HFF-Myc (cell line): ENCODE measurements at regions not wholly inside any gene's neighbourhood (a gene's known extent, or its start where the extent isn't known, plus 50 kb on each side); places are given as distances from the start of the nearest gene placed in this dataset.

Source experiments
- DNase-seq: peaks from one replicate; pipeline ENCODE4 v3.0.0-alpha.2; 2011; ENCODE audit warnings: low read depth; ENCODE audit errors: extremely low read depth
- H3K4me3 ChIP-seq: replicated peaks from 2 replicates; pipeline ENCODE4 v1.5.1; 2011; ENCODE audit warnings: low read depth, mild to moderate bottlenecking, control low read depth, low read length
- TF ChIP-seq, protein P1 (sequence below): IDR thresholded peaks from 2 replicates; pipeline ENCODE4 v1.5.1; 2012; ENCODE audit warnings: mild to moderate bottlenecking, low read depth, low read length, control low read depth; ENCODE audit errors: missing control alignments

DNA sequence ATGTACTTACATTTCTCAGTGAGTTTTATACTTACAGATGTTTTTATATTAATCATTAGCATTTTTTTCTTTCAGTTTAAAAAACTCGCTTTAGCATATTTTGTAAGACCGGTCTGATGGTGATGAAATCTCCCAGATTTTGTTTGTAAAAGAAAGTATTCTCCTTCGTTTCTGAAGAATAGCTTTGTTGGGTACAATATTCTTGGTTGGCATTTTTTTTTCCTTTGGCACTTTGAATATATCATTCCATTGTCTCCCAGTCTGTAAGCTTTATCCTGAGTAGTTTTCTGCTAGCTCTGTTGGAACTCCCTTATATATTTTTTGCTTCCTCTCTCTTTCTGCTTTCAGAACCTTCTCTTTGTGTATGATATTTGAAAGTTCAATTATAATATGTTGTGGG, 412.6 kb downstream of the RASEF start:
- no peak for DNase-seq
- H3K4me3 ChIP-seq = no peak overlapping the region
- TF ChIP-seq, protein P1, sequence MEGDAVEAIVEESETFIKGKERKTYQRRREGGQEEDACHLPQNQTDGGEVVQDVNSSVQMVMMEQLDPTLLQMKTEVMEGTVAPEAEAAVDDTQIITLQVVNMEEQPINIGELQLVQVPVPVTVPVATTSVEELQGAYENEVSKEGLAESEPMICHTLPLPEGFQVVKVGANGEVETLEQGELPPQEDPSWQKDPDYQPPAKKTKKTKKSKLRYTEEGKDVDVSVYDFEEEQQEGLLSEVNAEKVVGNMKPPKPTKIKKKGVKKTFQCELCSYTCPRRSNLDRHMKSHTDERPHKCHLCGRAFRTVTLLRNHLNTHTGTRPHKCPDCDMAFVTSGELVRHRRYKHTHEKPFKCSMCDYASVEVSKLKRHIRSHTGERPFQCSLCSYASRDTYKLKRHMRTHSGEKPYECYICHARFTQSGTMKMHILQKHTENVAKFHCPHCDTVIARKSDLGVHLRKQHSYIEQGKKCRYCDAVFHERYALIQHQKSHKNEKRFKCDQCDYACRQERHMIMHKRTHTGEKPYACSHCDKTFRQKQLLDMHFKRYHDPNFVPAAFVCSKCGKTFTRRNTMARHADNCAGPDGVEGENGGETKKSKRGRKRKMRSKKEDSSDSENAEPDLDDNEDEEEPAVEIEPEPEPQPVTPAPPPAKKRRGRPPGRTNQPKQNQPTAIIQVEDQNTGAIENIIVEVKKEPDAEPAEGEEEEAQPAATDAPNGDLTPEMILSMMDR = no peak

DNA sequence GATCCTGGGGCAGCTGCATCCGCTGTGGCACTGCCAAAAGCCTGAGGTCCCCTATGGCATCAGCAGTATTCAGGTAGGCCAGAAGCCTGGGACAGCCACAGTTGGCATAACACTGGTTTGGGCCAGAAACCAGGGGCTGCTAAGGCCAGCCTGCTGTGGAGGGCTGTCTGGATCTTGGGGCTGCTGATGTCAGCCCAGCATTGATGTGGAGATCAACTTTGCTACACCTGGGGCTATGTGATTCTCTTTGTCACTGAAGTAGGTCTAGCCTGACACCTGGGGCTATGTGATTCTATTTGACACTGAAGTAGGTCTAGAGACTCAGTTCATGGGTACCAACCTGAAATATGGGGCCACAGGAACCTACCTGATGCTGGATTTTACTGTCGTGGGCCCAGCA, 411.5 kb downstream of the RASEF start:
- TF ChIP-seq, protein P1 = no peak
- H3K4me3 ChIP-seq = no peak overlapping the region
- no peak for DNase-seq

DNA sequence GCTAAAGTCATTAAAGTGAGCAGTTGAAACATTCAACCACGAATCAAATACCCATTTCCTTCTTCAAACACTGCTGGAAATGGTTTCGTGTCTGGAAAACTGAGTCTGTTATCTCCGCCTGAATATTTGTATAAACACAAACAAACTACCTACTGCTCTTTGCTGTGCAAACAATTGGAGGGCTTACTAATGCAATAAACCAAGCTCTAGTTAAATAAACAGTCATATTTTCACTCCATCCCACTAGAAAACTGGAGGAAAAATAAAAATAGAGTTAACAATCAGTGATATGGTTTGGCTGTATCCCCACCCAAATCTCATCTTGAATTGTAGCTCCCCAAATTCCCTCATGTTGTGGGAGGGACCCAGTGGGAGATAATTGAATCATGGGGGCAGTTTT, 397.6 kb downstream of the RASEF start:
- TF ChIP-seq, protein P1 = no peak
- H3K4me3 ChIP-seq = no peak overlapping the region
- DNase-seq = no peak

DNA sequence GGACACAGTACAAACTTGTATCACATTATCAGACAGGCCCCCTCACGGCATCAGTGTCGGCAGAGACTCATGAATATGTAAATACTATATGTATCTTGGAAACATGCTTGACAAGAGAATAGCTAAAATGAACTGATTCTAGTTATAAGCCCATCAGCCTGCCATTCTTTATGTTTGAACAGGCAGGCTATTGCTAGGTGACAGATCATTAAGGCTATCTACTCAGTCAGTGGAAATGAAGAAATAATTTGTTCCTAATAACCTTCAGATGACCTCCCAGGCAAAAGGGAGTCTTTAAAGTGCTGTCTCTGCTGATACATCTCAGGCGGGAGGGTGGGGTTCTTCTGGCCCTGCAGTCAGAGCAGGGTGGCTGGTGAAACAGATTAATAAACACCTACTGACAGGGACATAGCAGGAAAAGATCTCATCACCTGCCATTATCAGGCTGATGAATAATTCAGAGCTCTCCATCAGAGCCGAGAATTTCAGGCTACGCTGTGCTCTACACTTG, 394.2 kb downstream of the RASEF start:
- no peak for DNase-seq
- TF ChIP-seq, protein P1 = no peak
- no peak overlapping the region for H3K4me3 ChIP-seq

DNA sequence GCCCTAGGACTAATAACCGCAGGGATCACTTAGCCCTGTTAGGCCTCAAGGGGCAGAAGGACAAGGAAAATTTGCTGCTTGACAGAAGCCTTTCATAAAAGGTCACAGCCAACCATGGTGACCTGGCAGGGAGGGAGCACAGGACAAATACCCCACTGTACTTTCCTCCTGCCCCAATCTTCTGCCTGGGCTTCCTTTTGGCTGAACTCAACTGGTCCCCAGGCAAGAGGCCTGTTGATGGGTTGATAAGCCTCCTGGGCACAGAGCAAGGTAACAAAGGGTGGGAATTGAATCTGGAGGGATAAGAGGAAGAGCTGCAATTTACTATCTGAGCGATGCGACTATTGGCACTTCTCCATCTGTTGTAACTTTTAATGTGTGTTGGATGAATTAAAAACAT, 392.9 kb downstream of the RASEF start:
- TF ChIP-seq, protein P1 = no peak

DNA sequence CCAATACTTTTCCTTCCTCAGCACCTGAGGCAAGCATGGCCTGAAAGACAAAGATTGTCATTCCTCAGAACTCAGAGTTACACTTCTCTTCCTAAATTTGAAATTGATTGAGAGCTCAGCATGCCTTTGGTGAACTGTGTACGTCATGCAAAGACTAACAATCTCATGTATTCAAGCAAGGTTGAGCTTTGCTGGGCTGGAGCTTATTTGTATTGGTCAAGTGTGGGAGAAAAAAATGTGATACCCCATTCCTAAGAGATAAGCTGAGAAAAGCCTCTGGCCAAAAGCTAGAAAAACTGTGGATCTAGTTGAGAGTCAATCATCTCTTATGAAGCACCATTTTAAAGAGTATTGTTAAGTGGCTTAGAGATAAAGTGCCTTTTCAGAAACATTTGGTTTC, 392.2 kb downstream of the RASEF start:
- TF ChIP-seq, protein P1 = no peak
- DNase-seq = no peak
- H3K4me3 ChIP-seq = no peak overlapping the region

More for the DNA sequence above, 392.9 kb downstream of the RASEF start:
- H3K4me3 ChIP-seq = no peak overlapping the region
- DNase-seq = no peak

DNA sequence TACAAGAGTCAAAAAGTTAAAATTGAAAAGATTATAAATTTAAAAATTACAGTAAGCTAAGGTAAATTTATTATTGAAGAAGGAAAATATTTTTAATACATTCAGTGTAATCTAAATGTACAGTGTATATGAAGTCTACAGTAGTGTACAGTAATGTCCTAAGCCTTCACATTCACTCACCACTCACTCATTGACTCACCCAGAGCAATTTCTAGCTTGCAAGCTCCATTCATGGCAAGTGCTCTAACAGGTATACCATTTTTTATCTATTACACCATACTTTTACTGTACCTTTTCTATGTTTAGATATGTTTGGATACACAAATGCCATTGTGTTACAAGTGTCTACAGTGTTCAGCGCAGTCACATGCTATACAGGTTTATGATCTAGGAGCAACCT, 389.7 kb downstream of the RASEF start:
- no peak for DNase-seq
- TF ChIP-seq, protein P1 = no peak
- H3K4me3 ChIP-seq = no peak overlapping the region
